Glutamatergic neuron (in vitro differentiated cells): ENCODE measurements at regions not wholly inside any gene's neighbourhood (a gene's known extent, or its start where the extent isn't known, plus 50 kb on each side); places are given as distances from the start of the nearest gene placed in this dataset.

ENCODE experiments used
- DNase-seq: peaks from one replicate; pipeline ENCODE4 v3.0.0; 2022
- H3K27ac Mint-ChIP-seq: one replicate; pipeline ENCODE4 v1.8.0; 2020; ENCODE audit warnings: mild to moderate bottlenecking, mixed read lengths, inconsistent platforms; ENCODE audit not compliant: unreplicated experiment
- H3K27me3 Mint-ChIP-seq: one replicate; pipeline ENCODE4 v1.8.0; 2020; ENCODE audit warnings: mild to moderate bottlenecking, moderate library complexity, mixed read lengths, inconsistent platforms; ENCODE audit not compliant: unreplicated experiment
- H3K36me3 Mint-ChIP-seq: one replicate; pipeline ENCODE4 v1.8.0; 2020; ENCODE audit warnings: mild to moderate bottlenecking, mixed read lengths, inconsistent platforms; ENCODE audit not compliant: unreplicated experiment
- H3K4me1 Mint-ChIP-seq: one replicate; pipeline ENCODE4 v1.8.0; 2020; ENCODE audit warnings: mild to moderate bottlenecking, low read depth, mixed read lengths, inconsistent platforms; ENCODE audit not compliant: unreplicated experiment
- H3K4me3 Mint-ChIP-seq: one replicate; pipeline ENCODE4 v1.8.0; 2020; ENCODE audit warnings: mild to moderate bottlenecking, mixed read lengths, inconsistent platforms; ENCODE audit not compliant: unreplicated experiment
- H3K9me3 Mint-ChIP-seq: one replicate; pipeline ENCODE4 v1.8.0; 2020; ENCODE audit warnings: mild to moderate bottlenecking, moderate library complexity, mixed read lengths, inconsistent platforms; ENCODE audit not compliant: unreplicated experiment
- TF ChIP-seq, protein P1 (sequence below): fragments of 200-600 bp; sonication (generic); IDR thresholded peaks from one replicate; pipeline ENCODE4 v1.5.0; 2021; ENCODE audit not compliant: partially characterized antibody, unreplicated experiment

- peak overlapping the region; percentile 74 for H3K27ac Mint-ChIP-seq
- TF ChIP-seq, protein P1, sequence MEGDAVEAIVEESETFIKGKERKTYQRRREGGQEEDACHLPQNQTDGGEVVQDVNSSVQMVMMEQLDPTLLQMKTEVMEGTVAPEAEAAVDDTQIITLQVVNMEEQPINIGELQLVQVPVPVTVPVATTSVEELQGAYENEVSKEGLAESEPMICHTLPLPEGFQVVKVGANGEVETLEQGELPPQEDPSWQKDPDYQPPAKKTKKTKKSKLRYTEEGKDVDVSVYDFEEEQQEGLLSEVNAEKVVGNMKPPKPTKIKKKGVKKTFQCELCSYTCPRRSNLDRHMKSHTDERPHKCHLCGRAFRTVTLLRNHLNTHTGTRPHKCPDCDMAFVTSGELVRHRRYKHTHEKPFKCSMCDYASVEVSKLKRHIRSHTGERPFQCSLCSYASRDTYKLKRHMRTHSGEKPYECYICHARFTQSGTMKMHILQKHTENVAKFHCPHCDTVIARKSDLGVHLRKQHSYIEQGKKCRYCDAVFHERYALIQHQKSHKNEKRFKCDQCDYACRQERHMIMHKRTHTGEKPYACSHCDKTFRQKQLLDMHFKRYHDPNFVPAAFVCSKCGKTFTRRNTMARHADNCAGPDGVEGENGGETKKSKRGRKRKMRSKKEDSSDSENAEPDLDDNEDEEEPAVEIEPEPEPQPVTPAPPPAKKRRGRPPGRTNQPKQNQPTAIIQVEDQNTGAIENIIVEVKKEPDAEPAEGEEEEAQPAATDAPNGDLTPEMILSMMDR, result no peak
- peak overlapping the region; percentile 39 for H3K4me3 Mint-ChIP-seq
- no peaks in the 10 kb centered on the region for H3K36me3 Mint-ChIP-seq
- peaks cover 10% of the 10 kb centered on the region for H3K27me3 Mint-ChIP-seq
- DNase-seq, result peak; percentile 18
- H3K9me3 Mint-ChIP-seq, result peaks cover 5% of the 10 kb centered on the region
- H3K4me1 Mint-ChIP-seq, result peaks cover 42% of the 10 kb centered on the region
Measured at GRCh38 chr20:48454671-48455490, 372.9 kb downstream of the PREX1 start.

- H3K36me3 Mint-ChIP-seq, result peaks cover 5% of the 10 kb centered on the region
- TF ChIP-seq, protein P1, result no peak
- peaks cover 38% of the 10 kb centered on the region for H3K4me1 Mint-ChIP-seq
- peaks cover 10% of the 10 kb centered on the region for H3K27me3 Mint-ChIP-seq
- no peak overlapping the region for H3K4me3 Mint-ChIP-seq
- peaks cover 5% of the 10 kb centered on the region for H3K9me3 Mint-ChIP-seq
- no peak for DNase-seq
- H3K27ac Mint-ChIP-seq, result no peak overlapping the region
Measured at GRCh38 chr20:48453477-48454093, 374.2 kb downstream of the PREX1 start.

DNA sequence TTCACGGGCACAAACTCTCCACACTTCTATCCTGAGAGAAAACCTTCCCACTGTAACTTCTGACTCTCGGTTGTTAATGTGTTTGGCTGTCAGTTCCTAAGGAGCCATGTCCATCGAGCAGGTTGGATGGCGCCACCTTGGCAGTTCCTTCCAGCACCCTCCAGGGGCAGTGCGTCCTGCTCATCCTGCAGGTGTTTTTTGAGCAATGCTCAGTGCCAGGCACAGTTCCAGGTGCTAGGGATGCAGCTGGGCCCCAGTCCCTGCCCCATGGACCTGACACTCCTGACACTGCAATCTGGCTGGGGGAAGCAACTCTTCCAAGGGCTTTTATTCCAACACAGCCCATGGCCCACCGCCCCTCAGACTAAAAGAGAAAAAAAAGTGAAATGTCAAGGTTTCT is 376.4 kb downstream of the PREX1 start:
- Mint-ChIP-seq H3K27ac (no peak overlapping the region), H3K4me3 (no peak overlapping the region), H3K4me1 (peaks cover 24% of the 10 kb centered on the region), H3K36me3 (peaks cover 5% of the 10 kb centered on the region), H3K9me3 (peaks cover 4% of the 10 kb centered on the region), H3K27me3 (peaks cover 7% of the 10 kb centered on the region)
- TF ChIP-seq, protein P1, result no peak
- no peak for DNase-seq

- Mint-ChIP-seq H3K4me3 (no peak overlapping the region), H3K4me1 (peaks cover 2% of the 10 kb centered on the region), H3K36me3 (peaks cover 11% of the 10 kb centered on the region), H3K27ac (no peak overlapping the region), H3K27me3 (no peaks in the 10 kb centered on the region), H3K9me3 (peaks cover 3% of the 10 kb centered on the region)
- no peak for DNase-seq
- TF ChIP-seq, protein P1, result no peak
Measured at GRCh38 chr20:48448666-48449600, 378.9 kb downstream of the PREX1 start.
